HL-60 (cell line): ENCODE measurements at regions not wholly inside any gene's neighbourhood (a gene's known extent, or its start where the extent isn't known, plus 50 kb on each side); places are given as distances from the start of the nearest gene placed in this dataset.

Experiments
- DNase-seq, 2 experiments: peaks; one replicate each; pipeline ENCODE4 v3.0.0-alpha.2; 2010 to 2020; ENCODE audit warnings: low read depth in 1 of 2, low spot score in 1 of 2
- H3K27ac ChIP-seq: fragments of 250-450 bp; sonication (Bioruptor Pico); replicated peaks from 2 replicates; pipeline ENCODE4 v1.5.1; 2020; ENCODE audit warnings: mild to moderate bottlenecking, moderate library complexity
- H3K27me3 ChIP-seq: fragments of 250-450 bp; sonication (Bioruptor Pico); 2 replicates; pipeline ENCODE4 v1.5.1; 2021; ENCODE audit warnings: mild to moderate bottlenecking, moderate library complexity; ENCODE audit not compliant: insufficient read depth, poor library complexity, severe bottlenecking
- H3K4me3 ChIP-seq: replicated peaks from 2 replicates; pipeline ENCODE4 v1.5.1; 2011; ENCODE audit warnings: mild to moderate bottlenecking, control low read depth, low read length; ENCODE audit not compliant: insufficient read depth
- GABPA ChIP-seq: IDR thresholded peaks from 2 replicates; pipeline ENCODE4 v1.6.1; 2012; ENCODE audit warnings: low read depth
- POLR2AphosphoS5 ChIP-seq: IDR thresholded peaks from 2 replicates; pipeline ENCODE4 v1.6.1; 2012; ENCODE audit warnings: low read depth
- REST ChIP-seq: IDR thresholded peaks from 2 replicates; pipeline ENCODE4 v1.6.1; 2012; ENCODE audit warnings: low read depth; ENCODE audit not compliant: insufficient replicate concordance
- SPI1 ChIP-seq: IDR thresholded peaks from 2 replicates; pipeline ENCODE4 v1.6.1; 2012; ENCODE audit warnings: low read depth, mild to moderate bottlenecking, borderline replicate concordance
- TF ChIP-seq, protein P1 (sequence below): IDR thresholded peaks from one replicate; pipeline ENCODE4 v1.5.1; 2011; ENCODE audit warnings: low read length, control low read depth, inconsistent platforms; ENCODE audit not compliant: insufficient read depth

DNA sequence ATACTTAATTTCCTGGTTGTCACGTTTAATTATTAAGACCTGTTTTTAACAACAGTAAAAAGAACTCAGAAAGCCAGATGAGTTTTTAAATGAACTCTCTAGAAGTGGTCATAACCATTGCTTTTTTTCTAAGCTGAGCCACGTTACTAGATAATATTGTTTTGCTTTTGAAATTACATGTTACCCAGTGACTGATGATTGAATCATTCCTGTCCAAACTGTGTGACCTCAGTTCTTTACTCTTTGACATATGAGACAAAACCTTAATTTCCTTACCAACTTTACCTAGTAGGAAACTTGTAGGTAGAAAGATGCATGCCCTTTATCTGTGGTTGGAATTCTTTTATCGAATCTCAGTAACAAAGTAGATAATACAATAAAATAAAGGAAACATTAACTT lies 411.7 kb downstream of the SH3GL2 start:
- no peak for DNase-seq
- Histone ChIP-seq H3K4me3 (no peak overlapping the region), H3K27me3 (no peaks in the 10 kb centered on the region), H3K27ac (no peak overlapping the region)
- TF ChIP-seq, protein P1, sequence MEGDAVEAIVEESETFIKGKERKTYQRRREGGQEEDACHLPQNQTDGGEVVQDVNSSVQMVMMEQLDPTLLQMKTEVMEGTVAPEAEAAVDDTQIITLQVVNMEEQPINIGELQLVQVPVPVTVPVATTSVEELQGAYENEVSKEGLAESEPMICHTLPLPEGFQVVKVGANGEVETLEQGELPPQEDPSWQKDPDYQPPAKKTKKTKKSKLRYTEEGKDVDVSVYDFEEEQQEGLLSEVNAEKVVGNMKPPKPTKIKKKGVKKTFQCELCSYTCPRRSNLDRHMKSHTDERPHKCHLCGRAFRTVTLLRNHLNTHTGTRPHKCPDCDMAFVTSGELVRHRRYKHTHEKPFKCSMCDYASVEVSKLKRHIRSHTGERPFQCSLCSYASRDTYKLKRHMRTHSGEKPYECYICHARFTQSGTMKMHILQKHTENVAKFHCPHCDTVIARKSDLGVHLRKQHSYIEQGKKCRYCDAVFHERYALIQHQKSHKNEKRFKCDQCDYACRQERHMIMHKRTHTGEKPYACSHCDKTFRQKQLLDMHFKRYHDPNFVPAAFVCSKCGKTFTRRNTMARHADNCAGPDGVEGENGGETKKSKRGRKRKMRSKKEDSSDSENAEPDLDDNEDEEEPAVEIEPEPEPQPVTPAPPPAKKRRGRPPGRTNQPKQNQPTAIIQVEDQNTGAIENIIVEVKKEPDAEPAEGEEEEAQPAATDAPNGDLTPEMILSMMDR, result no peak
- no peak for TF ChIP-seq POLR2AphosphoS5
- no peak for TF ChIP-seq GABPA
- TF ChIP-seq REST, result no peak
- no peak for TF ChIP-seq SPI1

DNA sequence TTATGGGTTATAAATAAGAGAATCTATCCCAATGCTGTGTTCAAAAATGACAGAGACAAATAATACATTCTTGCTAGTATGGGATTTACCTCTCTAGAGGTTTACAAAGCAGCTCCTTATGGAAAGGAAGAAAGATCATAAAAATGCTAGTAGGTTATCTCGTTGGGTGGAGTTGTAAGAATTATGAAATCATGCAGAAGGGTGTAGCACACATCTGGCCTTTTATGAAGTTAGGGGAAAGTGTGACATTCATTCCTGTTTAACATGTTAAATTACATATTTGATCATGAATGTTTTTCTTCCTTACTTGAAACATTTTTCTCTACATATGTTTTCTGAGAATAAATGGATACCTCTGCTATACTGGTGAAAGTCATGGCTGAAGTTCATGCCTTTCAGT lies 414.2 kb downstream of the SH3GL2 start:
- TF ChIP-seq SPI1, result no peak
- TF ChIP-seq POLR2AphosphoS5, result no peak
- TF ChIP-seq GABPA, result no peak
- no peak for TF ChIP-seq REST
- TF ChIP-seq, protein P1, result no peak

DNA sequence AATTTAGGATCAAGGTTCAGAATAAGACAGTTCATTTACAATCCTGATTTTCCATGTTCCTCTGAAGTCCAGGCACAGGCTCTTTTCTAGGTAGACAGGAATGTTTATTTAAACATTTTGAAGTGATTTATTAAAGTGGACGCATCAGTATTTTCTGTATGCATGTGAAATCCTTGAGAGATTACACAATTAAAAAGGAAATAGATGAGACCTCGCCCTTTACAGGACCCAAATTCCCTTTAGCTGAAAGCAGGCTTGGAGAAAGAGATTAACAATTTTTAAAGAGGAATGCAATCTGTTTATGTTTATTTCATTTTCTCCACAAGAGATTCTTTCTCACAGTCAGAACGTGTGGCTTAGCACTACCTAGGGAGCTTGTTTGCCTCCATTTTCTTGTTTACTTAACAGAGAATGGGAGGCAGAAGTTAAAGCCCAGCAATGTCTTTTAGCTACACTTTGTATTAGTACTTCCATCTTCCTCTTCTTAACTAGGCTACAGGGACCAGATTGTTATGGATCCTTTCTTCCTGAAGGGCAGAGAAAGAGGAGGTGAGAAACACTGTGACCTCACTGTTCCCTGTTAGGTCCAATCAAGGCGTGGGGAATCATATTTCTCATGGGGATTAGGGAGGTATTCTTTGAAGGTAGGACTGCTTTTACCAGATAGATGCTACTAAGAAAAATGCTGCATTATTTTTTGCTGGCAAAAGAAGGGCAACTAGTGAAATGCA lies 416.0 kb downstream of the SH3GL2 start:
- H3K27me3 ChIP-seq, result no peaks in the 10 kb centered on the region
- H3K4me3 ChIP-seq, result no peak overlapping the region
- no peak for DNase-seq
- TF ChIP-seq REST (no peak), POLR2AphosphoS5 (no peak), SPI1 (no peak), GABPA (no peak)
- TF ChIP-seq, protein P1, result no peak
- no peak overlapping the region for H3K27ac ChIP-seq

More for the DNA sequence above, 414.2 kb downstream of the SH3GL2 start:
- Histone ChIP-seq H3K27ac (no peak overlapping the region), H3K4me3 (no peak overlapping the region), H3K27me3 (no peaks in the 10 kb centered on the region)
- DNase-seq, result no peak
